ENCODE measurements at regions not wholly inside any gene's neighbourhood (a gene's known extent, or its start where the extent isn't known, plus 50 kb on each side); places are given as distances from the start of the nearest gene placed in this dataset.

DNA sequence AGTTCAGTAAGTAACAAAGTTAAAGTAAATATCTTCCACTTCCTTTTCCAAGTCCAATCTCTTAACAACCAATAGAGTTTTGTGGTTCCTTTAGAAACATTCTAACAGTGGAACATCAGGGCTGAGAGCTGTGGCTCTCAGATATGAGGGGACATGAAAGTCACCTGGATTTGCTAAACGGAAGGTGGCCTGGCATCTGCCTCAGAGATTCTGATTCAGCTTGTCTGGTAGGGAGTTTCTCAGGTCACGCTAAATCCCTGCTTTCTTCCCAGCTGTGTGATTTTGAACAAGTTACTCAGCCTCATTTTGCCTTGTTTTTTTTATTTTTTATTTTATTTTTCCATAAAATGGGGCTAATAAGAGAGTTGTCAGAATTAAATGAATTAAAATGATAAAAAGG, 411.0 kb upstream of the CDH11 start:
- no peak overlapping the region for H4K5ac ChIP-seq (ENCODE audit: insufficient read length, low read depth, low read length)
- no peaks in the 10 kb centered on the region for H3K4me1 ChIP-seq (replicated peaks in 1 of 4; ENCODE audit: control insufficient read depth in 3 of 4, insufficient read depth in 4 of 4, low read length in 3 of 4)
- no peak overlapping the region for H2BK20ac ChIP-seq (ENCODE audit: low read length)
- no peak overlapping the region for H3K4me3 ChIP-seq (ENCODE audit: extremely low read depth in 1 of 4, insufficient read depth in 2 of 4, low read depth in 3 of 4, low read length in 4 of 4)
- H3K4me2 ChIP-seq (ENCODE audit: insufficient read depth in 1 of 2, low read depth in 2 of 2, low read length in 2 of 2), result no peak overlapping the region
- no peak overlapping the region for H3K56ac ChIP-seq (replicated peaks; ENCODE audit: insufficient read length, low read depth, low read length)
- no peaks in the 10 kb centered on the region for H3K23me2 ChIP-seq (ENCODE audit: low read depth, low read length)
- DNase-seq (ENCODE audit: low read depth in 1 of 2, low spot score in 2 of 2) (no peak), FAIRE-seq (no peak)
- ChIA-PET POLR2A (ENCODE audit: partially characterized antibody) (no interaction called here), CTCF (ENCODE audit: partially characterized antibody) (interaction anchor here (0.6 to 1.3 kb wide), 2 partner anchors 41 to 63 kb away, joined by 3 read pairs; no protein-coding TSS in a partner anchor)
- no peak overlapping the region for H3K27ac ChIP-seq (ENCODE audit: low read depth, low read length)
- no peak overlapping the region for H3K9ac ChIP-seq (replicated peaks in 1 of 4; ENCODE audit: extremely low read depth in 1 of 4, low read depth in 3 of 4, low read length in 3 of 4)
- no peak overlapping the region for H2BK5ac ChIP-seq (ENCODE audit: low read depth, low read length)
- no peak overlapping the region for H2AK5ac ChIP-seq (ENCODE audit: low read depth, low read length)
- no peak overlapping the region for H2BK12ac ChIP-seq (ENCODE audit: low read depth, low read length)
- H2BK120ac ChIP-seq (replicated peaks; ENCODE audit: low read depth, low read length), result no peak overlapping the region
- H4K20me1 ChIP-seq (replicated peaks in 1 of 2; ENCODE audit: control insufficient read depth in 1 of 2, insufficient read depth in 2 of 2, low read length in 2 of 2), result no peaks in the 10 kb centered on the region
- no peak overlapping the region for H3K4ac ChIP-seq (replicated peaks; ENCODE audit: insufficient read length, low read depth, low read length)
- H4K91ac ChIP-seq (replicated peaks; ENCODE audit: insufficient read length, low read length), result no peak overlapping the region
- no peak overlapping the region for H3K23ac ChIP-seq (ENCODE audit: insufficient read length)
- H3K18ac ChIP-seq (ENCODE audit: extremely low read depth, low read length), result no peak overlapping the region
- H2BK15ac ChIP-seq (ENCODE audit: low read length), result no peak overlapping the region
- H3K27me3 ChIP-seq (replicated peaks in 1 of 4; ENCODE audit: control insufficient read depth in 3 of 4, extremely low read depth in 1 of 4, insufficient read depth in 3 of 4, low read length in 3 of 4), result no peaks in the 10 kb centered on the region
- 96% methylated on average over 2 of the region's 2 CpGs; no CpG with 5 or more reads in 1 of the 2 experiments for WGBS, 2 experiments (ENCODE audit: extremely low coverage in 1 of 2, insufficient coverage in 1 of 2, insufficient read length in 1 of 2, insufficient replicate concordance in 2 of 2, low coverage in 1 of 2, low lambda C conversion rate in 2 of 2, missing lambda C conversion rate in 1 of 2)
- no peak overlapping the region for H2AFZ ChIP-seq (ENCODE audit: low read length)
- H3K79me1 ChIP-seq (ENCODE audit: low read depth, low read length), result no peaks in the 10 kb centered on the region
- no peak overlapping the region for H3K14ac ChIP-seq (ENCODE audit: insufficient read length)
- no peaks in the 10 kb centered on the region for H3K79me2 ChIP-seq (ENCODE audit: control insufficient read depth in 1 of 2, insufficient read depth in 2 of 2, low read length in 2 of 2)
- no peak overlapping the region for H4K8ac ChIP-seq (ENCODE audit: extremely low read depth, insufficient read depth, low read length)
- no peaks in the 10 kb centered on the region for H3K36me3 ChIP-seq (ENCODE audit: control insufficient read depth in 2 of 4, insufficient read depth in 4 of 4, low read length in 3 of 4)
- H3K9me3 ChIP-seq (ENCODE audit: insufficient read depth in 2 of 2, low read depth in 1 of 2, low read length in 1 of 2), result no peaks in the 10 kb centered on the region
- TF ChIP-seq KDM5A (IDR thresholded peaks at IDR 0.05; ENCODE audit: low read length) (no peak), CHD1 (IDR thresholded peaks at IDR 0.05; ENCODE audit: low read depth, low read length) (no peak), SP1 (IDR thresholded peaks at IDR 0.05; ENCODE audit: low read depth, low read length) (no peak)
- TF ChIP-seq, protein P1, sequence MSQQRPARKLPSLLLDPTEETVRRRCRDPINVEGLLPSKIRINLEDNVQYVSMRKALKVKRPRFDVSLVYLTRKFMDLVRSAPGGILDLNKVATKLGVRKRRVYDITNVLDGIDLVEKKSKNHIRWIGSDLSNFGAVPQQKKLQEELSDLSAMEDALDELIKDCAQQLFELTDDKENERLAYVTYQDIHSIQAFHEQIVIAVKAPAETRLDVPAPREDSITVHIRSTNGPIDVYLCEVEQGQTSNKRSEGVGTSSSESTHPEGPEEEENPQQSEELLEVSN (IDR thresholded peaks at IDR 0.05), result no peak

Measured in H1 (cell line).